ENCODE measurements at regions not wholly inside any gene's neighbourhood (a gene's known extent, or its start where the extent isn't known, plus 50 kb on each side); places are given as distances from the start of the nearest gene placed in this dataset.
A peak's percentile ranks its signal among the peaks of the same experiment; 100 is the strongest.

GRCh38 chr5:163345216-163345615, 92.2 kb upstream of the CCNG1 start (continued):
- TF ChIP-seq ATF6 (CRISPR knock-in tag; IDR thresholded peaks at IDR 0.05) (no peak), ELF4 (CRISPR knock-in tag; IDR thresholded peaks at IDR 0.05; ENCODE audit: low read depth) (no peak), ATF3 (CRISPR knock-in tag; conservative IDR thresholded peaks at IDR 0.05) (no peak), NFATC4 (CRISPR knock-in tag; IDR thresholded peaks at IDR 0.05) (no peak), ERG (CRISPR knock-in tag; IDR thresholded peaks at IDR 0.05) (no peak), TP53 (CRISPR knock-in tag; IDR thresholded peaks at IDR 0.05) (no peak)

- 0 out of 2 replicates have a peak, but pooled peaks cover 3% of the 10 kb centered on the region for H3K9me3 Mint-ChIP-seq
- no peak overlapping the region for H3K4me3 Mint-ChIP-seq
- no peaks in the 10 kb centered on the region for H3K27me3 Mint-ChIP-seq (ENCODE audit: low read depth)
- ATAC-seq (peak; percentile 78), DNase-seq (ENCODE audit: low spot score) (peak; percentile 72)
- no peak overlapping the region for H3K27ac Mint-ChIP-seq
- POLR2A ChIA-PET, result no interaction called here
- CTCF ChIA-PET, result interaction anchor here (0.6 to 5.6 kb wide), 38 partner anchors 9 to 1381 kb away, joined by 3 to 53 read pairs (median 4); partner anchors contain the start of gene NUDCD2
- no peaks in the 10 kb centered on the region for H3K36me3 Mint-ChIP-seq
- peaks cover 23% of the 10 kb centered on the region for H3K4me1 Mint-ChIP-seq
- TF ChIP-seq NR1H2 (CRISPR knock-in tag; IDR thresholded peaks at IDR 0.05) (no peak), SOX15 (CRISPR knock-in tag; IDR thresholded peaks at IDR 0.05) (no peak), AR (CRISPR knock-in tag; IDR thresholded peaks at IDR 0.05) (no peak), ERG (CRISPR knock-in tag; IDR thresholded peaks at IDR 0.05) (no peak), ZNF281 (CRISPR knock-in tag; IDR thresholded peaks at IDR 0.05) (no peak), JAZF1 (CRISPR knock-in tag; IDR thresholded peaks at IDR 0.05) (no peak), CTCF (IDR thresholded peaks at IDR 0.05) (peak; percentile 81)
Observed at GRCh38 chr5:163347671-163348070, 89.7 kb upstream of the CCNG1 start.

Data from WTC11 (cell line).